ENCODE measurements at regions not wholly inside any gene's neighbourhood (a gene's known extent, or its start where the extent isn't known, plus 50 kb on each side); places are given as distances from the start of the nearest gene placed in this dataset.

DNA sequence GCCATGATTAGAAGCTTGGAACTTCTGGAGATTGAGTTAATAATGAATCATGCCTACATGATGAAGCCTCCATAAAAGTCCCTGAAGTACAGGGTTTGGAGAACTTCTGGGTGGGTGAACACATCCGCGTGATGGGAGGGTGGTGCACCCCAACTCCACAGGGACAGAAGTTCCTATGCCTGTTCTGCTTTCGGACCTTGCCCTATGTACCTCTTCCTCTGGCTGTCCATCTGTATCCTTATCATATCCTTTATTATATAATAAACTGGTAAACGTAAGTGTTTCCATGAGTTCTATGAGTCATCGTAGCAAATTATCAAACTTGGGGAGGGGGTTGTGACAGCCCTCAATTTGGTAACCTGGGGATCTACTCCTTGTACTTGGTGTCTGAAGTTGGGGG lies 60.2 kb downstream of the ADM start:
- no peak for TF ChIP-seq POLR2A (IDR thresholded peaks at IDR 0.05; ENCODE audit: low read depth, low read length)
- no peak for TF ChIP-seq POLR2AphosphoS5 (IDR thresholded peaks at IDR 0.05; ENCODE audit: low read depth, low read length)
- TF ChIP-seq TAF1 (IDR thresholded peaks at IDR 0.05; ENCODE audit: low read depth, low read length), result no peak
- TF ChIP-seq SPI1 (IDR thresholded peaks at IDR 0.05; ENCODE audit: low read depth, low read length), result no peak
- TF ChIP-seq PAX5 (IDR thresholded peaks at IDR 0.05; ENCODE audit: insufficient read depth, low read length, severe bottlenecking), result no peak
